HG03354 (cell line): ENCODE measurements at regions not wholly inside any gene's neighbourhood (a gene's known extent, or its start where the extent isn't known, plus 50 kb on each side); places are given as distances from the start of the nearest gene placed in this dataset.
"Not testable (repeated sequence)": the region's sequence is repeated elsewhere in the genome, so short reads cannot be mapped to it uniquely, and the experiment has no call there.

Source experiments
- ATAC-seq: cut with Tn5 transposase; IDR thresholded peaks from one replicate; pipeline ENCODE4 v1.9.1; 2021; ENCODE audit warnings: mild to moderate bottlenecking; ENCODE audit not compliant: unreplicated experiment, poor library complexity, severe bottlenecking

- ATAC-seq, result no peak
Measured at GRCh38 chr3:25938566-25939325, 148.9 kb downstream of the OXSM start.

DNA sequence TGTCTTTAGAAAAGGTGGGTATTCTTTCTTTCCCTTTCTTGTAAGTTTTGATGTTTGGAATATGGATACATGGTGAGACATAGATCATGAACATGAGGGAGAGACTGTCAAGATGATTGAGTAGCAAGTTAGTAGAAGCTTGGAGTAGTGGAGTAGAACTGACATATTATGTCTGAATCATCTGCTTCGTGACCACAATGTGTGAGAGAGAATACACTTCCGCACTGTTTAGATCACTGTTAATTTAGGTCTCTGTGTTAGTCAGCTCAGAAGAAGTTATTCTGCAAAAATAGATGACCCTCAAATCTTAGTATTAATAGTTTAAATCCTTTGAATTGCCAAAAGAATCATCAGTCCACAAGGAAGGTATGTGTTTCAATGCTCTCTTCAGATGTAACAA lies 151.0 kb downstream of the OXSM start:
- no peak for ATAC-seq

DNA sequence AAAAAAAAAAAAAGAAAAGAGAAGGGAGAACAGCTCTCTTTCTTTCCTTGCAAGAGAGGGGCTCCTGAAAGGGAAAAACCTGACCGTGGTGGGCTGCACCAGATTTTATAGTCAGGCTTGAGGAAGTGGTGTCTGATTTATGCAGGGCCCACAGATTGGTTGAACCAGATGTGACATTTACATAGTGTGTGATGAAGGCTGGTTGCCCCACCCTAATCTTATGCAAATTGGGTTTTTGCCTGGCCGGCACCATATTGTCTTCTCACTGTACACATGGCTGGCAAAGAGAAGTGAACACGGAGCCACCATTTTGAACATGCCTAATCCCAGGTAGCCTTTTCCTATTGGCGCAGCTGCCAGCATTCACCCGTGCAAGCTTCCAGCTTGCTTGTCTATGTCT lies 154.4 kb downstream of the OXSM start:
- no peak for ATAC-seq

GRCh38 chr3:25945366-25945765 lies 155.5 kb downstream of the OXSM start:
- no peak for ATAC-seq

DNA sequence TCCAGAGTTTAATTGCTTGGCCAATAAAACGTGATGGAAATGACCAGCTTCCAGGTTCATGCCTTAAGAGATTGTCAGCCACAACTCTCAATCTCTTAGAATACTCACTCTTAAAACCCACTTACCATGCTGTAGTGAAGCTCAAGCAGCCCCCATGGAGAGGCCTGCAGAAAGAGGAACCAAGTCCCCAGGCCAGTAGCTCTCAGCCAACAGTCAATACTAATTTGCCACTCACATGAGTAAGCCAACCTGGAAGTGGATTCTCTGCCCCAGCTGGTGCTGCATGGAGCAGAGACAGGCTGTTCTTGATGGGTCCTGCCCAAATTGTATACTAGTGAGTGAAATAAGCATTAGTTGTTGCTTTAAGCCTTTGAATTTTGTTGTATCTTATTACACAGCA lies 155.9 kb downstream of the OXSM start:
- ATAC-seq, result no peak

DNA sequence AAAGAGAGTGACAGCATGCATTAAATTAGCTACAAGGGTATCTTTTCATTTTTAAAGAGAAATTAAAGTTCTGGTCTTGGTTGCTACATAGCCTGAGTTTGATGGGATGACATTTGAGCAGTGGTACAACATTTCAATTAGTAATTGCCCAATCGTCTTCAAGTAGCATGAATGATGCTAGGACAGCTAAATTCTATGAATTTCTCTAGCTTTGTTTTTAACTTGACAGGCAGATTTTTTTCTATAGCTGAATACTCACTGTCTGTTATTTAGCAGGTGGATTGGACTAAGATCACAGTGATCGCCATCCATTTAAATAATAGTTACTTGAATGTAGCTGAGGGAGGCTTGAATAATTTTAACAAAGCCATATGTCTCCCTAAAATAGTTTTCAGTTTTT lies 162.2 kb downstream of the OXSM start:
- ATAC-seq, result no peak

DNA sequence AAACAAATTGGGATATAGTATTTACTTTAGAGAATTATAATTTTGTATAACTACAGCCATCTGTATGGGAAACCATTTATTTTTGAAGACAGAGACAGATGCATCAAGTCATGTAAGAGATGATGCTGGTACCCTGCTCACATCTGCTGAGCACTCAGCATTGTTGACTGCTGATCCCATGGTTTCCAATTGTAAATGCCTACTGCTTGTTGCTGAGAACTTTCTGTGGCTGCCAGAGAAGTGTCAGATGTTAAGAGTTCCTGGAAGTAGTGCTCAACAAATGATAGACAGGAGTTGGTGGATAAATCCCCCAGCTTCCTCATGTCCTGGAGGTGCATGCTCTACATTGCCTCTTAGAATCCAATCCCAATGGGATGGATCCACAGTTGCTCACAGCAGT lies 167.1 kb downstream of the OXSM start:
- no peak for ATAC-seq

DNA sequence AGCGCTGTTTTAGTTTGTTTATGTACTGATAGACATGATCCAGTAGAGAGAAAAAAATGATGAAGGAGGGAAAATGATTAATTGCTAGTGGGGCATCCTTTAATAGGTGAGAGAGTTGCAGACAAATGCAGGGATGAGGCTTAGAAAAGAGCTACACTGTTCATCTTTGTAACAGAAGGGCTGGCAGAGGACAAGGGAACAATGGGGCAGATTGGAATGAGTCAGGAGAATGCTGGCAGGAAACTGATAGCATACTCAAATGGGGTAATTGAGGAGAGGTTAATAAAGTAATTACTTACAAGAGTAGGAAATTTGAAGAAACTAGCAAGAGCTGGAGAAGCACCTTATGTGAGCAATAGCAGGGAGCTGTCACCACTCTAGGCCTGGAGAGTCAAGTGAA lies 170.9 kb downstream of the OXSM start:
- no peak for ATAC-seq

- ATAC-seq, result no peak
Measured at GRCh38 chr3:25962255-25962654, 172.4 kb downstream of the OXSM start.

DNA sequence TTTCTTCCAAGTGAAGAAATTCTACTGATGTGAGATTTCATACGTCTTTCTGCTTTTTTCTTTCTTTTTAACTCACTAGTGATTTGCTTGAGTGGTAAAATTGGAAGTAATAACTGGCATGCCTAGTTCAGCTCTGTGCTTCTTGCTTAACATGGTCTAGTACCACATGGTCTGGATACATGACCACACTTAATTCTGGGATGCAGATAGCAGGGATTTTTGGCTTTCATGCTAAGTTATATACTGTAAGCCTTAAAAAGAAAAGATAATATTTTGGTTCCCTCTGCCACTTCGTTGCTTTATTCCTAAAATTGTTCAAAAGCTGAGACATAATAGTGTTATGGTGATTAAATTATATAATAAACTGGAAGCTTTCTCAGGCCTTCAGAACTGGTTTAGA lies 174.3 kb downstream of the OXSM start:
- ATAC-seq, result no peak

GRCh38 chr3:25967385-25967784 lies 177.5 kb downstream of the OXSM start:
- ATAC-seq, result no peak

GRCh38 chr3:25971736-25972135 lies 181.8 kb downstream of the OXSM start:
- ATAC-seq, result no peak

DNA sequence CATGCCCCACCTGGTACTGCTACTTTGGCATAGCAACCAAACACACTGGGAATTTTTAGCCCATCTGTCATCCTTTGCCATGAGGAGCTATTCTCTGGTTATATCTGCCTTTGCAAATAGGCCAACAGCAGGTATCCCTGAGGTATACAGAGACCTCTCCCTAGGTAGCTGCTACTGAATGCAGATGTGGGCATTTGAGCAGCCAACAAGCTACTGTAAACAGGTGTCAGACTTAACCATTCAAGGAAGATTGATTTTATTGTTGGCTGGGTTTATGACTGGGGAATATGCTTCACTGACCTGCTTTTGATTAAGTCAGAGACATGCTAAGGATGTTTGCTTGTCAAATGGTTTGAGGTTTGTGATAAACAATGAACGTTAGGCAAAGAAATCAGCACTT lies 183.2 kb downstream of the OXSM start:
- no peak for ATAC-seq

DNA sequence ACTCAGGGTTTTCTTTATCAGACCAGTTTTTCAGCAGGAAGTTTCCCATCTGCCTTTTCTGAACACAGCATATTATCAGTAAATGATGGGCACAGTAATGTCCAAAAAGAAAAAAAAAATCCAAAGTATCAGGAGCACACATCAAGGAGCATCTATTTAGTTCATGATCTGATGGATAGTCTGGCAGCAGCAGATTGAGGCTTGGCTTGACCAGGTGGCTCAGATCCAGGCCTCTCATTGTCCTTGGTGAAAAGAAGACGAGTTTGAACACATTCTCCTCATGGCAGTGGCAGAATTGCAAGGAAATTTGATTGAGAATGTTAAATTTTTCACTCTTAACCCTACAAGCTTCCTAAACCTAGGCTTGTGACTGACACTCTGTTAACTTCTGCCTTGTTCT lies 192.9 kb downstream of the OXSM start:
- no peak for ATAC-seq

DNA sequence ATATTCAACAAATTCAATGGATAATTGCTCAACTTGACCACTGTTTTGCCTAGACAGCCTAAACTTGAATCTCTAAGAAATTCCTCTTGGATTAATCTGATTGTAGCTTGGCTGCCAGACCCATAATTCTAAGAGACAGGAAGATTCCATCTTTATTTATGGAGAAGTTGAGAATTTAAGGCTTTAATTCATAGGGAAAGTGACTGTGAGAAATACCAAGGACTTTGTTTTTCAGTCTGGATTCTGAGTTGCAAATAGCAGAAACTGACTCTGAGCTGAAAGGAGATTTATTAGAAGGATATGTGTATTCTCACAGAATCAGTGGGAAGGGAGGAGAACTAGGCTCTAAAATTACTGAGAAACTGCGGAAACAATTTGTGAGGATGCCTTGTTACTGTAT lies 195.7 kb downstream of the OXSM start:
- no peak for ATAC-seq

GRCh38 chr3:25992606-25993005 lies 202.7 kb downstream of the OXSM start:
- ATAC-seq, result no peak

DNA sequence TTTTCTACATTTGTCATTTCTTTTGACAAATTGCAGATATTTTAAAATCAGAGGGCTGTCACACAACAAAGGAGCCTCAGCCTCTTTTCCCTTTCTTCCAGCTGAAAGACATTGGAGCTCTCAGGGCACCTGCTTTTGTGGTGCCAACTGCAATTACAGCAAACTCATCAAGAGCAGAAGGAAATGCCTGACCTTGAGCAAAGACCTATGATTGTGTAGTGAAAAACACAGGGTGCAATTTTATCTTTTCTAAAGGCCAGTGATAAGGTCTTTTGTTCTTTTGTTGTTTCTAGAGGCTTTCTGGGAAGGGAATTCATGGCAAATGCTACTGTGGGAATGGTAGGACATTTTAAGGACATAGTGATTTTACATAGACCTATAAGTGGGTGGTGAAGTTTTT lies 214.3 kb downstream of the OXSM start:
- no peak for ATAC-seq

DNA sequence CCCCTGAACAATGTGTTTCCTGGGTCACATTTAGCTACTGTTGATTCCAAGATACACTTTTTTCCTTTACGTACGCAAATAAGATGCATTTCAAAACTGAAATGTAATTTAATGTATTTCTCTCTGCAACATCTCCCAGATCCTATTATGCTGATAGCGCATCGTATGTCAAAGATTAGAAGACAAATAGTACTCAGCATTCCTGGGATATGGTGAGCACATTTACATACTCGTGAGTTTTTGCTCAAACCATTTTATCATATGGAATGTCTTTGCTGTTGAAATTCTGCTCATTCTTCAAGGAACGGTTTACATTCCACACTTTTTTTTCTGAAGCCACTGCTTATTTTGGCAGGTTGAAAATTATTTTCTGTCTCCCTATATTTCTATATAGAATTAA lies 221.4 kb downstream of the OXSM start:
- no peak for ATAC-seq

DNA sequence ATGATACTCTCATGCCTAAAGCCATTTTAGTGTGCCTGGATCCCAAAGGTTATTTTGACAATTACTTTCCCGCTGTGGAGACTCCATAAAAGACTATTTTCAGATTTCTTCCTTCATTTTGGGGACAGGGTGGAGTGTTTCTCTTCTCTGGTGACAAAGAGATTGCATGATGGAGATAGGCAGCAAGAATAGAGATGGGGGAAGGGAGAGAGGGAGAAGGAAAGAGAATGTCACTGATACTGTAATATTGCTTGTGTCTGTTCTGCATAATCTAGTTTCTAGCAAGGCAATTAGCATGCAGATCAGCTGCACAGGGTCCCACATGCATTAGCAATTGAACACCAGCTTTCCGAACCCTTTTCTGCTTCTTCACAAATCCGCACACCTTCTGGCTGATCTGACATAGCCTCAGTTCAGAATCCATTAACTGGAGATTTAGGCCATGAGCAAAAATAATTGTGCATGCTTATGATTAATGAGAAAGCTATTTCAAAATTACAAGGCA lies 222.4 kb downstream of the OXSM start:
- no peak for ATAC-seq

GRCh38 chr3:26015752-26016151 lies 225.9 kb downstream of the OXSM start:
- ATAC-seq, result no peak

- ATAC-seq, result no peak
Measured at GRCh38 chr3:26018889-26019288, 229.0 kb downstream of the OXSM start.

DNA sequence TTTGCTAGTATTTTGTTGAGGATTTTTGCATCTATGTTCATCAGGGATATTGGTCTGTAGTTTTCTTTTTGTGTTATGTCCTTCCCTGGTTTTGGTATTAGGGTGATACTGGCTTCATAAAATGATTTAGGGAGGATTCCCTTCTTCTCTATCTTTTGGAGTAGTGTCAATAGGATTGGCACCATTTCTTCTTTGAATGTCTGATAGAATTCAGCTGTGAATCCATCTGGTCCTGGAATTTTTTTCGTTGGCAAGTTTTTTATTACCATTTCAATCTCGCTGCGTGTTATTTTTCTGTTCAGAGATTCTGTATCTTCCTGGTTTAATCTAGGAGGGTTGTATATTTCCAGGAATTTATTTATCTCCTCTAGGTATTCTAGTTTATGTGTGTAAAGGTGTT lies 234.3 kb downstream of the OXSM start:
- not testable (repeated sequence) for ATAC-seq
